Stimulated activated CD4-positive, alpha-beta T cell treated with anti-CD3 and anti-CD28 coated beads, Interleukin-12 subunit alpha, Interleukin-12 subunit beta, amount 100 ng/mL, for 4 hours (primary cell): ENCODE measurements at regions not wholly inside any gene's neighbourhood (a gene's known extent, or its start where the extent isn't known, plus 50 kb on each side); places are given as distances from the start of the nearest gene placed in this dataset.
"Not testable (repeated sequence)": the region's sequence is repeated elsewhere in the genome, so short reads cannot be mapped to it uniquely, and the experiment has no call there.

Experiments
- DNase-seq: peaks from one replicate; pipeline ENCODE4 v3.0.0-alpha.2; 2020

GRCh38 chr7:17020250-17020649, 138.5 kb upstream of the AGR3 start:
- DNase-seq, result no peak

- no peak for DNase-seq
Measured at GRCh38 chr7:17021205-17021604, 139.4 kb upstream of the AGR3 start.

- no peak for DNase-seq
Measured at GRCh38 chr7:17022920-17023319, 141.1 kb upstream of the AGR3 start.

- DNase-seq, result no peak
Measured at GRCh38 chr7:17026269-17026668, 144.5 kb upstream of the AGR3 start.

GRCh38 chr7:17027143-17027788, 145.5 kb upstream of the AGR3 start:
- no peak for DNase-seq

DNA sequence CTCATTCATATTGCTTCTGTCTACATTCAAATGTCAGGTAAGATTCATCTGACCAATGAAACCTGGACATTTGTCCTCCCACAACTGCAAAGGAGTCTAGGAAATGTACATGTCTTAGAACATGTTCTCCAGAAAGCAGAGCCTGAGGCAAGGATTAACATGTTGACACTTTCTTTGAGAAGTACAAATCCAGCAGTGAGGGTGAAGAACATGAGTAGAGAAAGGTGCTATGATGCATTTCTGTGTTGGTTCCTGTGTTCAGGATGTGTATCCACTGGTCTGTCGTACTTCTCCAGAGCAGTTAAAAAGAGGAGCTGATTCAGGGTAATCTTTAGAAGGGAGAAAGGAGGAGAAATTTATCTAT, 146.0 kb upstream of the AGR3 start:
- no peak for DNase-seq

- no peak for DNase-seq
Measured at GRCh38 chr7:17029150-17029549, 147.4 kb upstream of the AGR3 start.

GRCh38 chr7:17030559-17030958, 148.8 kb upstream of the AGR3 start:
- no peak for DNase-seq

GRCh38 chr7:17031906-17032551, 150.2 kb upstream of the AGR3 start:
- DNase-seq, result no peak

- DNase-seq, result no peak
Measured at GRCh38 chr7:17033245-17033644, 151.5 kb upstream of the AGR3 start.

DNA sequence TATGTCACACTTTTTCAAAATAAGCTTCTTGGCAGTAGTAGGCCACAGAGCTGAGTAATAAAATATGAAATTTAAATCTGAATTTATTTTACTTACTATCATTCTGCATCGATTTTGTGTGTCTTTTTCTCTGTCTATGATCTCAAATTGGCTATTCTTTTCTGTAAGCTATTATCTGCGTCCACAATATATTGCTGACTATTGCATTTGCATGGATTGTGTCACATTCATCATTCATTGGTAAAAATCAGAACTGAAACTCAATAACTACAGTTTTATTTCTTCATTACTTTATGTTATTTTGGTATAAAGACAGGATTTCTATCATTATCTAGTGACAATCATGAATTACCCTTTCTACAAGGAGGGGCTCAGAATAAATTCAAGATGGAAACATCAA, 154.8 kb upstream of the AGR3 start:
- DNase-seq, result no peak

DNA sequence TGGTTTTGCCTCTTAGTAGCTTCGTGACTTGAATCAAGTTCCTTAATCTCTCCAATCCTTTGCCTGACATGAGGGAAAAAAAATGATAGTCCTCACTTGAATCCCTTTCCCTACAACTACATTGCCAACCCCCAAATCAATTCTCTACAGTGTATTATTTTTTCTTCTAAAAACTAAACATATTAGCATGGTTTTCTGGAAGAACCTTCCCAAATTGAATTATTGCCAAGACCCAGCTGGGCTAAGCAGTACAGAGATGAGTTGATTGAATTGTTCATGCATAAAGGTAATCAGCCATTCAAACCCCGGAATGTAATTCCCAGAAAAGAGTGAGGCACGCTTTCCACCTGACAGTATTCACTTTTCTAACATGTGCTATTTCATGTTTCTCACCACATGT, 155.6 kb upstream of the AGR3 start:
- no peak for DNase-seq

DNA sequence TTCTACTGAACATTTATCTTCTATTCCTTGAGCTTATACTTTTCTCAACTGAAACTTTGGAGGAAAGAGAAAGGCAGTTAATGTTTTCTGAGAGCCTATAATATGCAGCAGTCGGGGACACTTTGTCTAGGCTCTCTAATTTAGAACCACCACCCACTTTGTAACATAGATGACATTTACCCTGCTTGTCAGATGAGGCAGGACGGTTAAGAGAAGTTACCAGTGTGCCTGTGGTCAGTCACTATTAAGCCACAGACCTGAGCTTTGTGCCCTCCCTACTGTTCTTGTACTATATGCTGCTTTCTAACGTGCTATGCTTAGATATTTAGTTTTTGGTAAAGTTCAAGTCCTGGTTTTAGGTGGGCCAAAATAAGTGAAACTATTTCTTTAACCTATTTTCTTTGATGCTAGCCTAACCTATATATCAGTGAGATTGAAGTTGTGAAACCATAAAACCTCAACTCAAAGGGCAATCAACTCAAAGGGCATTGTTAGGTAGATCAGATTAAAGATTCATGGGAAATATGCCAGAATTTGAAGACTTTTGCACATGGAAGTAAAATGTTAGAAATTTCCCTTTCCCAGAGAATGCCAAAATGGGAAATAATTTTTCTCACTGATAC, 156.5 kb upstream of the AGR3 start:
- no peak for DNase-seq

DNA sequence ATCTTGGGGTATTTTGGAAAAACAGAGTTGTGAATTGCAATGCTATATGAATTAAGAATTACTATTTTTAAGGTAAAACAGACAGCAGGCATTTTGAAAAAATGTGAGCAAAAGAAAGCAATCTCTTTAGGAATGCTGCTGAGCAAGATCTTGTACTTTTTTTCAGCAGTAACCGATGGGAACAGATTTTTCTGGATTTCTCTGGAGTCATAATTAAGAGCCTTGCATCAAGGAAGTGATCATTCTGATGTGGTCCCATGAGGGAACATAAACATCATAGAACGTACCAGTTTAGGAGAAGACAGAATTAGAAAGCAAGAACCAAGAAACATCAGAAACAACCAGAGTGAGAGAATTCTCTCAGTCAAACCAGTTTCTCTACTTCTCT, 157.0 kb upstream of the AGR3 start:
- no peak for DNase-seq

DNA sequence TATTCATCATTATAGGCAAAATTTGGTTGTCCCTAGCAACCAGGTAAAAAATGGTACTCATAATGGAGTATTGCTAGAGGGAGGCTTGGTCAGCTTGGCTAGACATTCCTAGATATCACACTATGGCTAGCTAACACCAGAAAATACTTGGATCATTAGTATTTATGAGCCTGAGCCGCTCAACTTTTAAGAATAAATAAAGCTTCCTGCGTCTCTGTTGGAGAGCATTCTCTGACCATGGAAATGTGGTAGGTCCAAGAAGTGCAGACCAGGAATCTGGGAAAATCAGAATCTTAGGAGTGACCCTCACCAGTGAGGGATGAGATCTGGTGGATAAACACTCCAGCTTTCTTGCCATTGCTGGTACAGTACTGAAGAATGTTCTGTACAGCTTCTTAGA, 157.6 kb upstream of the AGR3 start:
- DNase-seq, result no peak

GRCh38 chr7:17040716-17041115, 158.9 kb upstream of the AGR3 start:
- DNase-seq, result no peak

GRCh38 chr7:17041324-17041723, 159.5 kb upstream of the AGR3 start:
- DNase-seq, result no peak

GRCh38 chr7:17042211-17042610, 160.4 kb upstream of the AGR3 start:
- no peak for DNase-seq

DNA sequence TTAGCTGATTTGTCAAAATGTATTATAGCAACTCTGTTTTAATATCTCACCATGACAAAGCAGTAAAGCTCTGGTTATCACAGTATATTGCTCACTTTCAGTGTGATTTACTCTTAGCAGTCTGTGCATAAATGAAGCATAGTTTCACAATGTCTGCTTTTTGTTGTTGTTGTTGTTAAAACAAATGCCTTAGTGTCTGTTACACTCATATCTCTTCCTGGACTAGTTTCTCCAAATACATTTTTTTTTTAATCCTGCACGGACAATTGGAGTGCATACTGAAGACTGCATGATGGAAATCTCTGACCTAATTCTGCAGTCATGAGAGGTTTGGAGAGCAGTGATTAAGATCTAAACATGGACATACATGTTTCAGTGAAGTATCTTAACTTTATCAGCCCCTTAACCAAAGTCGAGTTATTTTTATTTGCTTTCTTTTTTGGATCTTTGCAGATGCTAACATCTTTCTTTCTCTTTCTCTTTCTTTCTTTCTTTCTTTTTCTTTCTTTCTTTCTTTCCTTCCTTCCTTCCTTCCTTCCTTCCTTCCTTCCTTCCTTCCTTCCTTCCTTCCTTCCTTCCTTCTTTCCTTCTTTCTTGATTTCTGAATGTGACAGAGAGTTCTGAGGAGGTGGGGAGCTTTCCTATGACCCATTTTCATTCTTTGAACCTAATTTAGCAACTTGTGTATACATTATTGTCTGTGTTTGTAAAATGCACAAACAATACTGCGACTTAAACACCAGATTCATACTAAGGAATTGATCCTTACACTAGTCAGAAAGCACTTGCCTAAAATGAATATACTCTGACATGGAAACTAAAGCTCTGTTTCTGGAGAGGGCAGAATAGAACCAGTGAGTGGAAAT, 161.5 kb upstream of the AGR3 start:
- no peak for DNase-seq

DNA sequence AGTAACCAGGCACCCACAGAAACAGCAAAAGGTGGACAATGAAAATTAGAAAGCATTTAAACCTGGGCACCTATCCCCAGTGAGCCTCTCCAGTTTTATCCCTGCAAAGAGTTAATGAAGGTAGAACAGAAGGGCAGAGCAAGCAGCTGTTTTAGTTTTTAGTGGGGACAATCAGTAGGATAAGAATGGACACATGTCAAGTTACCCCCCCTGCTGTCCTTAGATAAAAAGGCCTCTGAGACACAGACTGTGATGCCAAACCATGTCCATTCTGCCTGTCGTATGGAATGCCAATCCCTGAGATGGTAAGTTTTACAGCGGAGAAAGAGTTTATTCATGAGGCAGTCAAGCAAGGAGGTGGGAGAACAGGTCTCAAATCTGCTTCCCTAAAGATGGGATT, 162.6 kb upstream of the AGR3 start:
- no peak for DNase-seq

DNA sequence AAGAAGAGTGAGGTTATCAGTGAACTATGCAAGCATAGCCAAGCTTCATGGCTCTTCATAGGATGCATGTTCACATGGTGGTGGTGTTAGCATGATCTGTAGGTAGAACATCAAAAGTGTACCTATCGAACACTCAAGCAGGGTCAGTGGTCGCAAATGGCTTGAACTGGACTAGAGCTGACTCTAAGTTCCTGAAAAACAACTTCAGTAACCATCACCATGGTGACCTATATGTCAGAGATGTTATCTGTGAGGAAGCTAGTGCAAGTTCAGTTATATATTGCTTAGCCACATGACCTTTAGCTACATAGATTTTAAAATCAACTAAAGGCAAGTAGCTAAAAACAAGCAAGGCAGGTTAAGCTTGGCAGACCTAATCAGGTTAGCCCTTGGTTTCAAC, 163.1 kb upstream of the AGR3 start:
- DNase-seq, result no peak

DNA sequence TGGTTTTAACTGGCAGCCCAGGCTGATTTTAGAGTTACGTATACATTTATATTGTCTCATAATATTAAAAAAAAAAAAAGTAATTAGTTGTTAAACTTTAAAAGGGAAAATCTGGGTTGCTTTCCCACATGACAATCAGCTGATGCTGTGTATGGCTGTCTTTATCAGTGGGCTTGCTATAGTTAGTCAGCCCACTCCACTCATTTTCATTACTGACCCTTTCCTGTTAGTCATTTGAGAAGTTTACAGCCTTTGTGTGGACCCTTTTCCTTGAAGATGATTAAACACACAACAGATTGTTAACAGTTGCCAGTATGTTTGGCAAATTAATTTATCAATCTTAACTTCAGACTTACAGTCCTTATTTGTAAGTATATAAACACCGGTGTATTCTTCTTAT, 164.5 kb upstream of the AGR3 start:
- no peak for DNase-seq

GRCh38 chr7:17046666-17047065, 164.9 kb upstream of the AGR3 start:
- no peak for DNase-seq

GRCh38 chr7:17053164-17053563, 171.4 kb upstream of the AGR3 start:
- not testable (repeated sequence) for DNase-seq
